HG03025 (cell line): ENCODE measurements at regions not wholly inside any gene's neighbourhood (a gene's known extent, or its start where the extent isn't known, plus 50 kb on each side); places are given as distances from the start of the nearest gene placed in this dataset.

ENCODE experiments used
- ATAC-seq: cut with Tn5 transposase; IDR thresholded peaks from one replicate; pipeline ENCODE4 v1.9.1; 2021; ENCODE audit warnings: mild to moderate bottlenecking, moderate library complexity; ENCODE audit not compliant: unreplicated experiment, low FRiP score

DNA sequence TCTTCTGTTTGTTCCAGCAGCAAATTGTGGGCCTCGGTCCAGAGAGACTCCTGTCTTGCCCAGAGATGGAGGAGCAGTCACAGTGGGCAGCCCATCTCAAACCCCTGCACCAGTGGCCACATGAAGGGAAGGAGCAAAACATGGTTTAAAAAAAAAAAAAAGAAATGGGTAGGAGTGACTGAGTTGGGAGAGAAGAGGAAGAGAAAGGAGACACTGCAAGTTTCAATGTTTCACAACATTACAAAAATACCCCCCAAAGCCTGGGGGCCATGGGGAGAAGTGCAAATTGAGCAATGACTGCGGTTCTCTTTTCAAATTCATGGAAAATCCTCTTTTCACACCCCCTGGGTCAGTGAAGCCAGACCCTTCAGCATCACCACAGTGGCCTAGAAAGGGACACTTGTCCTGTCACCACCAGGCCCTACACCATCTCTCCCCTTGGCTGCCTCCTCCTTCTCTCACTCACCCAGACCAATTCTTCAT is 117.1 kb downstream of the ZFP36L2 start:
- ATAC-seq: no peak

DNA sequence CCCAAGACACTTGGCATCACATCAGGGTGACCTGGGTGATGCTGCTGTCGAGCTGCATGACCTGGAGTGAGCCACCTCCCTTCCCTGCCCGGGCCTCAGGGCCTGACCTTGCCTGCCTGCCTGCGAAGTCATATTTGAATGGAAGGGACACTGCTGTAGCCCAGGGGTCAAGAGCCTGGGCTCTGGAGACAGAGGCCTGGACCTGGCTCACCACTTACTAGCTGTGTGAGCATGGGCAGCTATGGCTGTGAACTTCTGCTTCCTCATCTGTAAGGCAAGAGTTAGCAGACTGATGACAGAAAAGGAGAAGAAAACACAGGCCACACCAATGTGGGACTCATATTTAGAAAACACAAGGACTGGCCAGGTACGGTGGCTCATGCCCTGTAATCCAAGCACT is 118.7 kb downstream of the ZFP36L2 start:
- no peak for ATAC-seq

DNA sequence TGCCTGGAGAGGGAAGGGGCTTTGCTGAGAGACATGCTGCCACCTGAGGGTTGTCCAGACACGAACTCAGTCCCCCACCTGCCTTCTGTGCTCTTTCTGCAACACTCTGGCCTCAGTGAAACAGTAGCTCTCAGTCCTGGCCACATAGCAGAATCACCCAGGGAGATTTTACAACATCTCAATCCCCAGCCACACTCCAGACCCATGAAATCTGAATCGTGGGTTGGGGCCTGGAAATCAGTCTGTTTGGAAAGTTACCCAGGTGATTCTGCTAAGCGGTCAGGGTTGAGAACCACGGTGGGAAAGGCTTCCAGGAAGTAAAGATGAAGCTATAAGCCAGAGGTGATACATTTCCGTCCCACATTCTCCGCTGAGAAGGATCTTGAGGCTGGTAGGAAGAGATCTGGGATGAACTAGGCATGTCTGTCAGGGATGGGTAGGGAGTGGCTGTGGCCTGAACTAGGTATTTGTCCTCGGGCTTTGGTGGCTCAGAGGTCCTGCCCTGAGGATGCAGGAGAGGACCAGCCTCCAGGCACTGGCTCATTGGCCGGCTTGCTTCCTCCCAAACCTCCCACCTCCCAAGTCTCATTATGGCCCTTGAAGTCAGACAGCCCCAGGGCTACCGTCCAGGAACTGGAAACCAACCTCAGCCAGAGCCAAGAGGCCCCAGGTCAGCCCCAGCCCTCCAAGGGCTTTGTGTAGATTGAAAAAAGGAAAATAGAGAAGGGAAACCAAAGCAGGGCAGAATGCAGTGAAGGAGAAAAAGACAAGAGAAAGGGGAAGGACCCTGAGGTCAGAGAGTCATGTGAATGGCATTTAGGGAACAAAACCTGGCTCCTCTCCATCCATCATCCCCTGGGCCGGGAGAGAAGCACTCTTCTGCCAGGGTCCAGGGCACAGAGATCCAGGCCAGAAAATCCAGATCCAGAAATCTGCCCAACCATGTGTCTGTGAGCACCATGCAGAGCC is 119.6 kb downstream of the ZFP36L2 start:
- peak; percentile 36 for ATAC-seq

DNA sequence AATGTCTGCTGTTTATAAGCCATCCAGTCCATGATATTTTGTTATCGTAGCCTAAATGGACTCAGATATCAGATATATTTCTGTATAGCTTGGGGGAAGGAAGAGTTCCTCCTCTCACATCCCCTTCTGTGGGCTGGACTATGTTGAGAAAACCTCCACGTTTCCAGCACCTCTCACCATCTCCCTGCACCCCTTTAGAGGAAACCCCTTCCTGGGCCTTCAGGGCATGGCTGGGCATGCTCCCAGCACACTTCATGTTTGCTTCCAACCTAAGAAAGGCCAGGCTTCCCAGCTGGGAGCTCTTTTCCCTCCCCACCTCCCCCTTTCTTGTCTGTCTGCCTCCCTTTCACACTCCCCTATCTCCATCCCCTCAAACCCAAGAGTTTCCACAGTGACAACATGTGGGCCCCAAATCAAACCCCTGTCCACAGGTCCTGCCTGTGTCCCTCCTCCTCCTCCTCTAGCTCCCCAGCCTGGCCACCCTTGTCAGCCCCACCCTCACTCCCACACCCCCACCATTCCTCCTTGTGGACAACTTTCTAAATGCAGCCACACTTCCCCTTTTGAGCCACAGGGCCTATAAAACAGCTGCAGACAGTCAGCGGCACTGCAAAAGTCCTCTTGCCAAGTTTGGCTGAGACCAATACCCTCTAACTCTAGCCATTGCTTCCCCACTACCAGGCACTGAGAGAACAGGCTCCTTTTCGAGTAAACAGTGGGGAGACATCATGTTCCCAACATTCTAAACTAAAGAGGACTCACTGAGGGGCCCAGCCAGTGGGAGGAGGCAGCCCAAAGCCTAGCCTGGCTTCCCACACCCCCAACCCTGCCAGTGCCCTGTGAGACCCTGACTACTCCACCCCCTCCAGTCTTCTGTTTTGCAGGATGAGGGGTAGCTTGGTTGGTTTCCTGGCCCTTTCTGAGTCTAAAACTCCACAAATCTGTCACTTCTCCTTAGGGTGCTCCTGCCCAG is 120.5 kb downstream of the ZFP36L2 start:
- peak; percentile 45 for ATAC-seq

DNA sequence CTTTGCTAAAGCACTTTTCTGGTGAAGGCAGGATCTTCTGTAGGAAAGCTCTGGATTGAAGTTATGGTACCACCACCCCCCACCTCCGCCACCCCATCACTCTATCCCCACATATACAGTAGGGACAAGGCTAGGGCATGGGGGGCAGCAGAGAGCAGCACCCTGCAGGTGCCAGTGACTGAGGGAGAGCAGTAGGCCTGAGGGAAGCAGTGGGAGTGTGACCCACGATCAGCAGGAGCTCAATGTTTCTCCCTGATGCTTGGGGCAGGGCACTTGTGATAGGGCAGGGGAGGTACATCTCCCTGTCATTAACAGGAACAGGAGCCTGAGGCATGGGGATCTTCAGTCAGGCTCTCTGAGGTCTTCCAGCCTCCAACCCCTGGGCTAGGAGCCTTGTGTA is 121.6 kb downstream of the ZFP36L2 start:
- no peak for ATAC-seq

DNA sequence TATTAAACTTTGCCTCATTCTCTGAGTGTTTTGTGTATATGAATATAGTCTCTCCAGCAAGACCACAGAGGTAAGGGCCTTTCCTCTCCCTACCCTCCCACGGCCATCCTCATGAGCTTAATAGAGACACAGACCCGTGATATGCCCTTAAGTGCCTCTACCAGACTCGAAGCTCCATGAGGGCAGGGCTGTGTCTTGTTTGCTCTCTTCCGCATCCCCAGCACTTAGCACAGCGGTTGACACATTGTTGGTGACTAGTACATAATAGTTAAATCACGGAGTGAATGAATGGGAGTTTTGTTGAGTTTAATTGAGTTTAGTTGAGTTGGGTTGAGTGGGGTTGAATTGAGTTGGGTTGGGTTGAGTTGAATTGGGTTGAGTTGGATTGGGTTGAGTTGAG is 122.3 kb downstream of the ZFP36L2 start:
- no peak for ATAC-seq

DNA sequence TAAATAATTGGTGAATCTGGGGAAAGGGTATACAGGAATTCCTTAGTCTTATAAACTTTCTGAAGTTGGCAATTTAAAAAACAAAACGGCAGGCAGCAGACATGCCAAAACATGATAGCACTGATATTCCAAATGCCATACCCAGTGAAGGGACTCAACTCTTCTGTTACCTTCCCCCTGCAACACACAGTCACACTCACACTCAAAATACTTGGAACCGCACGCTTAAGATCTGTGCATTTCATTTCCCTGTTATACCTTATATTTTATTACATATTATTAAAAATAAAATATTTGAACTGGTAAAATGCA is 123.4 kb downstream of the ZFP36L2 start:
- ATAC-seq: no peak

DNA sequence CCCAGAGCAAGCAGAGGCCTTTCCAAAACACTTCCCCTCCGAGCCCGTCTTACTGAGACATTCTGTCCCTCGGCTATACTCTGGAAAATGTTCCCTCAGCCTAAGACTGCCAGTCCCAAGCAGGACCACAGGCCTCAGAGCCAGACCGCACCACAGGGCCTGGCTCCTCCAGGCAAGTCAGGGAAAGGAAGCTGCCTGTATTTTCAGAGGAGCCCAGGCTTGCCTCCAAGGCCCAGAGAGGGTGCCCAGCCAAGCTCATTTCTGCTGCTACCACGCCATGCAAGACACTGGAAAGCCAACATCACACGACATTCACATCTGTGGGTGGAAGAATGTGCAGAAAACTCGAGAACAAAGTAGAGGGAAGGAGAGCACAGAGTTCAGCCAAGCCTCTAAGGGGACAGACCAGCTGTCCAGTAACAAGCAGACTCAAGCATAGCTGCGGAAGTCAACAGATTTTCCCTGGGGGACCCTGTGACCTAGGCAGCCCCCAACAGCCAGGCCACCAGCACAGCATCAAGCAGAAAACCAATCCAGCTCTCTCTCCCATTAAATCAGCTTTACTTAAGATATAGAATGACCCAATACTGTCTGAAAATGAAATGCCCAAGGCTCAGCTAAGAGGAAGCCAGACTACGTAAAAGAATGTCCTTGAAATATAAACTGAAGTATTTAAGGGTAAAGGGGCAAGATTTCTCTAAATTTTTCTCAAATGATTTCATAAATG is 123.9 kb downstream of the ZFP36L2 start:
- no peak for ATAC-seq

DNA sequence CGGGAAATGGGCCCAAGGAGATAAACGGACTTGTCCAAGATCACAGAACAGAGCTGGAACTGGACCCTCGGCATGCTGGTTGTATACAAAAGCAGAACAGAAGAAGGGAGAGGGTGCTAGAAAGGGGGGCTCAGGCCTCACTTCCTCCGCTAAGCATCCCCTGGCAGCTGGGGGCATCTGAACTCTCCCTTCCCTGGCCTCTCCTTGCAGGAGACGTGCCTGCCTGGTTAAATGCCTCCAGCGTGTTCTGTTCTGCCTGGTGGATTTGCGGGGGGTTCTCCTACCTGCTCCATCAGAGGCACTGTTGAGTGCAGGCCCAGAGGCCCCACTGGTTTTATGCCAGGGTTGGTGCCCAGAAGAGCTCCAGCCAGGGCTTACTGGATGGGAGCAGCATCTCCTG is 124.7 kb downstream of the ZFP36L2 start:
- ATAC-seq: no peak

DNA sequence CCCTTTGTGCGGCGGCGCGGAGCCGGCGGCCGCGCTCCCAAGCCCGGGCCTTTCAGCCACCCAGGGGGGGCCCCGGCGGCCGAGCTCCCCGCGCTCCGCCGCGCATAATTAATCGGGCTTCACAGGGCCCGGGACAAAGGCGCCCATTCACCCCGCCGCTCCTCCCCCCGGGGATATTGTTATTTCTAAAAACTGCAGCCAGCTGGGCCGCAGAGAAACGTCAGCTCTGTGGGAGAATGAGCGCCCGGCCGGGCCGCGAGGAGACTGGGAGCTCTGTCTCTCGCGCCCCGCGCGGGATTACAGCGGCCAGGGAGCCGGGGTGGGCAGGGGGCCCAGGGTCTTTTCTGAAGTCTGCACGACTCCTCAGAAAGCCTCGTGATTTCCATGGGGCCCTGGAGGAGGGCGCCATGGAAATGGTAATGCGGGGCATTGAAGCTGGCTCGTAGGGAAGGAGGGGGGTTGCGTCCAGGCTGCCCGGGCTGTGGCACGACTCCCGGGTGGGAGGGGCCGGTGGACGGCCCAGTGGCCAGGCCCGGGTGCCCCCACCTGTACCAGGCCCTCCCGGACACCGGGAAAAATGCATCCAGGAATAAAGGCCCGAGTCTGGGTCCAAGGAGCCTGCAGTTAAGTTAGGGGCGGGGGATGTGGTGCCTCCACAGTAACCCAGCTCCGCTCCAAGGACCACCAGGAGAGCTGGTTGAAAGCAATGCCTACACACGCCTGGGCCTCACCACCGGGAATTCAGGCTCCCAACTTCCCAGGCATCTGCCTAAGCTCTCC is 125.3 kb downstream of the ZFP36L2 start:
- ATAC-seq: no peak

DNA sequence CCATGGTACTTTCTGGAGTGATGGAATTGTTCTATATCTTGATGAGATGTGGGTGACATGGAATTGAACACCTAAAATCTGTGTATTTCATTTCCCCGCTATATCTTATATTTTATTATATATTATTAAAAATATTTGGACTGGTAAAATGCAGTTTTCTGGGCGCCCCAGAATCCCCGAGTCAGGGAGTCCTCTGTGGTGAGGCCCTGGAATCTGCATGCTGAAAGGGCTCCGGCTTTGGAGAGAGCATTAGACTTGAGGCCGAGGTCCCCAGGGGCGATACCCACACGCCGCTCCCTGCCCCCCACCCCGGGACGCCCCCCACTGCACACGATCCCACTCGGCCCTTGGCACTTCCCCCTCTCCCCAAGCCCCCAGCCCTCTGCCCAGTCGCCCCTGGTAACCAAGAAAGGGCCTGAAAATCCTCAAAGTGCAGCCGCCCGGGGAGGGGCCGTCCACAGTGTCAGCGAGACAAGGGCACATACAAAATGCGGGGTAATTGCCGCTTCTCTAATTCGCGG is 126.0 kb downstream of the ZFP36L2 start:
- ATAC-seq: no peak

DNA sequence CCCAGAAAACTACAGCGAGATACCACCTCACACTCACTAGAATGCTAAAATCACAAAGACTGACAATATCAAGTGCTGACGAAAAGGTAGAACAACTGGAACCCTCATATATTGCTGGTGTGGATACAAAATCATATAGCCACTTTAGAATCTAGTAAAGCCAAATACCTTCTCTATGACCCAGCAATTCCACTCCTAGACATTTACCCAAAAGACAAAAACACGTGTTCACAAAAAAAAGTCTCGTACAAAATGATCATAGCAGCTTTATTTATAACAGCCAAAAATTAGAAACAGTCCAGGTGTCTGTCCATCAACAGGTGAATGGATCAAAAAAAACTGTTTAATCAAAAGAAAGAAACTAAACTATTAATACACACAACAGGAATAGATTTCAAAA is 126.6 kb downstream of the ZFP36L2 start:
- ATAC-seq: no peak

DNA sequence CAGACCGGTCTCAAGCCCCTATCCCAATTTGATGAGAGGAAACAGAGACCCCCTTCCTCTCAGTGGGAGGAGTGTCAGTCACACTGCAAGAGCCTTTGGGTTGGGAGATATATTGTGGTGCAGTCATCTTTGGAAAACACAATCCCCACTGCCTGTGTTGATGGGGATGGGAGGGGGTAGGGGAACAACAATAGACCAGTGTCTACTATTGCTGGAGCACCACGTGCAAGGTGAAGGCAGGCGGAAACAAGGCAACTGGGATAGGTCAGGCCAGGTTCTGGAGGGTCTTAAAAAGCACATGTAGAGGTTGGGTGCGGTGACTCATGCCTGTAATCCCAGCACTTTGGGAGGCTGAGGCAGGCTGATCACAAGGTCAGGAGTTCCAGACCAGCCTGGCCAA is 127.9 kb downstream of the ZFP36L2 start:
- no peak for ATAC-seq

DNA sequence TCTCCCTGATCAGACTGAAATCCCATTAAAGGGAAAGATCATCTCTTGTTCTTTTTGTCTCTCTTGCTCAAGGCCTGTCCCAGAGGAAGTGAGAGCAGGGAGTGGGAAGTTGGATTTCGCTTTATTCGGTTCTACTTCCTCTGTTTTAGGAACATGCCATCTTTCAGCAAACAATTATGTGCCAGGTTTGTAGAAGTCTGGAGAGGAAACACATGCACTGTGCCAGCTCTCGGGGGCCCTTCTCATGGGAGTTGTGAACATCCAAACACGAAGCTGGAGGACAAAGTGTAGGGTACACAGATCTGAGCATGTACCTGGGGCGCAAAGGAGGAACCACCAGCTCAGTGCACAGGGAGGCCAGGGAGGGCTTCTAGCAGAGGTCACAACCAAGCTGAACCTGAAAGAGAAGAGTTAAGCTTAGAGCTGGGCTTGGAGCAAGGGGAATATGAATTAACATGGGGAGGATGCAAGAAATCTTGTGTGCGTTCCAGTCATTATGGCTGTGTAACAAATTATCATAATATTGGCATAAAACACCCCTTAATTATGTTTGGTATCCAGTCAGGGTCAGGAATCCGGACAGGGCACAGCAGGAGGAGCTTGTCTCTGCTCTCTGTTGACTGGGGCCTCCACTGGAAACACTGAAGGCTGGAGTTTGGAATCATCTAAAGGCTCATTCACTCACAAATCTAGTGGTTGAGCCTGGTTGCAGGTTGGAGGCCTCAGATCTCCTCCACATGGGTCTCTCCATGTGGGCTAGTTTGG is 128.6 kb downstream of the ZFP36L2 start:
- ATAC-seq: no peak

DNA sequence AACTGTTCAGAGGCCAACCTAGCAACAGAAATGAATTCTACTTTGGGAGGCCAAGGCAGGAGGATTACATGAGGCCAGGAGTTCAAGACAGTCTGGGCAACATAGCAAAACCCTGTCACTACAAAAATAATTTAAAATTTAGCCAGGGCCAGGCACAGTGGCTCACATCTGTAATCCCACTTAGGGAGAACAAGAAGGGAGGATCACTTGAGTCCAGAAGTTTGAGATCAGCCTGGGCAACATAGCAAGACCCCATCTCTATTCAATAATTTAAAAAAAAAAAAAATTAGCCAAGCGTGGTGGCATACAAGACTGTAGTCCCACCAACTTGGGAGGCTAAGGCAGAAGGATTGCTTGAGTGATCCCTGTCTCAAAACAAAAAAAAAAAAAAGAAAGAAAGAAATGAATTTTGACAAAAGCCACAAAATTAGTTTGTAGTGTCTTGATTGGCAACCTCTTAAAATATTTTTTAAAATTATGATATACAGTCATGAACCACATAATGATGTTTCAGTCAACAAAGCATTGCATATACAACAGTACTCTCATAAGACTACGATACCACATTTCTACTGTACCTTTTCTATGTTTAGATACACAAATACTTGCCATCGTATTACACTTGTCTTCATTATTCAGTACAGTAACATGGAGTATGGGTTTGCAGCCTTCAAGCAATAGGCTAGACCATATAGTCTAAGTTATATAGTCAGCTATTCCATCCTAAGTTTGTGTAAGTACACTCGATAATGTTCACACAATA is 130.7 kb downstream of the ZFP36L2 start:
- ATAC-seq: no peak

DNA sequence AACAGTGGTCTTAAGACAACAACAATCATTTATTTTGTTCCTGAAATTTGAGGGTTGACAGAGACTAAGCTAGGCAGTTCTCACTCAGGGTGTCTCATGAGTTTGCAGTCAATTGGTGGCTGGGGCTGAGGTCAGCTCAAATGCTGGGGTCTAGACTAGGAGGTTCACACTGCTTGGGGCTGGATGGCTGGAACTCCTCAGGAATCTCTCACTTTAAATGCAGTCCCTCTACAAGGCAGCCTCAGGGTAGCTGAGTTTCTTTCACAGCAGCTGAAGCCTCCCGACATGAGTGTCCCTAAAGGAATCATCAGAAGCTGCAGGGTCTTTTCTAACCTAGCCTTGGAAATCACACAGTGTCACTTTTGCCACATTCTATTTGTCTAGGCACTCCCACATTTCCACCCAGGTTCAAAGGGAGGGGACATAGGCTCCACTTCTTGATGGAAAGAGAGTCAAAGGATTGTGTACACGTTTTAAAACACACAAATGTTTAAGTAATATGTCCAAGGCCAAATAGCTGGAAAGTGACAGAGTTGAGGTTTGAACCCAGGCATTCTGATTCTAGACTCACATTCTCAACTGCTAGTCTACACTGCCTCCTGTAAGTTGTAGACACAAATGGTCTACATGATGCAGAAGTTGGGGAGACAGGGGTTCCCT is 133.8 kb downstream of the ZFP36L2 start:
- ATAC-seq: no peak

DNA sequence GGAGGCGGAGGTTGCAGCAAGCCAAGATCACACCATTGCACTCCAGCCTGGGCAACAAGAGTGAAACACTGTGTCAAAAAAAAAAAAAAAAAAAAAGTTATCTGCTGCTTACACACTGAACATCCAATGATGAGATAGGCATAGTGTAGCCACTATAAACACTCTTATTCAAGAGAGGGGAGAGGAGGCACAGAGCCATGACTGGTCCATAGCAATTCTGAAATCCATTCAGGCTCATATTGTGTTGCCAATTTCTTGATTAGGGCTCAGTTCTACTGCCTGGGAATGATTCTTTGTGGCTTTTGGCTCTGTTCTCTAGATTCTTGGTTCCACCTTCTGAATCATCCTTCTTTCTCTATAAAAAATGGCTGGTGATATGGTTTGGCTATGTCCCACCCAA is 136.1 kb downstream of the ZFP36L2 start:
- ATAC-seq: no peak
